Thymus (tissue), 11 donors: ENCODE measurements at regions not wholly inside any gene's neighbourhood (a gene's known extent, or its start where the extent isn't known, plus 50 kb on each side); places are given as distances from the start of the nearest gene placed in this dataset.
A peak's percentile ranks its signal among the peaks of the same experiment; 100 is the strongest.

ENCODE experiments used
- DNase-seq, 9 donors: peaks; one replicate each; pipeline ENCODE4 v3.0.0-alpha.2; 2013; ENCODE audit warnings: low spot score in 9 of 9, low read depth in 6 of 9, missing footprints in 1 of 9
- H3K27ac ChIP-seq, 2 donors: one replicate each; pipeline ENCODE4 v1.5.1; 2013; ENCODE audit warnings: control low read depth in 1 of 2, low read depth in 1 of 2, low read length in 1 of 2, mild to moderate bottlenecking in 1 of 2, moderate library complexity in 1 of 2
- H3K27me3 ChIP-seq, 2 donors: one replicate each; pipeline ENCODE4 v1.5.1; 2013; ENCODE audit warnings: low read length in 1 of 2; ENCODE audit not compliant: control insufficient read depth in 2 of 2, insufficient read depth in 1 of 2
- H3K36me3 ChIP-seq, 2 donors: one replicate each; pipeline ENCODE4 v1.5.1; 2013; ENCODE audit warnings: low read length in 1 of 2, mild to moderate bottlenecking in 1 of 2, moderate library complexity in 1 of 2; ENCODE audit not compliant: control insufficient read depth in 2 of 2, insufficient read depth in 2 of 2
- H3K4me1 ChIP-seq, 2 donors: one replicate each; pipeline ENCODE4 v1.5.1; 2013; ENCODE audit warnings: low read length in 2 of 2; ENCODE audit not compliant: control insufficient read depth in 2 of 2, insufficient read depth in 2 of 2
- H3K4me3 ChIP-seq, 2 donors: one replicate each; pipeline ENCODE4 v1.5.1; 2013; ENCODE audit warnings: low read length in 2 of 2, control low read depth in 1 of 2, mild to moderate bottlenecking in 1 of 2
- H3K9me3 ChIP-seq, 2 donors: one replicate each; pipeline ENCODE4 v1.5.1; 2013; ENCODE audit warnings: low read length in 1 of 2, mild to moderate bottlenecking in 1 of 2; ENCODE audit not compliant: control insufficient read depth in 2 of 2, insufficient read depth in 1 of 2
- WGBS: extraction: QIAGEN DNeasy Blood & Tissue Kit; methylation state at CpG from one replicate; pipeline ENCODE4 v1.1.7; 2013; 5-methylcytosine and 5-hydroxymethylcytosine counted together
- donor health status: healthy.

GRCh38 chr15:39502611-39503195 lies 78.2 kb upstream of the THBS1 start:
- 71% methylated on average over 4 of the region's 4 CpGs for WGBS
- no peak for DNase-seq
- Histone ChIP-seq H3K27me3 (no peaks in the 10 kb centered on the region), H3K4me3 (no peak overlapping the region), H3K9me3 (no peaks in the 10 kb centered on the region), H3K36me3 (no peaks in the 10 kb centered on the region), H3K4me1 (peaks cover 3 to 15% of the 10 kb centered on the region in 2 donors), H3K27ac (peak overlapping the region in 1 of 2 donors; percentile 67)

GRCh38 chr15:39503526-39503925 lies 77.4 kb upstream of the THBS1 start:
- H3K4me1 ChIP-seq: peaks cover 0 to 9% of the 10 kb centered on the region in 2 donors
- 97% methylated on average over 4 of the region's 4 CpGs for WGBS
- H3K36me3 ChIP-seq: no peaks in the 10 kb centered on the region
- no peaks in the 10 kb centered on the region for H3K9me3 ChIP-seq
- no peak overlapping the region for H3K4me3 ChIP-seq
- H3K27me3 ChIP-seq: no peaks in the 10 kb centered on the region
- peak overlapping the region in 1 of 2 donors; percentile 67 for H3K27ac ChIP-seq
- no peak for DNase-seq

GRCh38 chr15:39504808-39505207 lies 76.1 kb upstream of the THBS1 start:
- DNase-seq: no peak
- H3K4me3 ChIP-seq: no peak overlapping the region
- H3K4me1 ChIP-seq: peaks cover 0 to 8% of the 10 kb centered on the region in 2 donors
- WGBS: 97% methylated on average over 1 of the region's 1 CpG
- no peaks in the 10 kb centered on the region for H3K27me3 ChIP-seq
- no peak overlapping the region for H3K27ac ChIP-seq
- H3K36me3 ChIP-seq: no peaks in the 10 kb centered on the region
- H3K9me3 ChIP-seq: no peaks in the 10 kb centered on the region

DNA sequence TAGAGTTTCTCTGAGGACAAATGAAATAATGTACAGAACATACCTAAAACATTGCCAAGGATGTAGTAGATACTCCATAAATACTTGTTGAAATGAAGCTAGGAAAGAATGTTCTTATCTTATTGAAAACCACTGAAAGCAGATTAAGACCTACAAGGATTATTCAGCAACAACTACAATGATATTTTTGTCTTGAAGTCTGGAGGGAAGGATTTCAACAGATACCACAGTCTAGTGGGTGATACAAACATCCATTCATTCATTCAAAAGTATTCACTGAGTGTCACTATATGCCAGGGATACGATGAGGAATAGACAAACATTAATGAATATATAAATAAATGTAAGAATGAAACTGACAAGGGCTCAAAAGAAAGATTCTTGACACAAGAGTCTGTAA lies 74.7 kb upstream of the THBS1 start:
- 96% methylated on average over 1 of the region's 1 CpG for WGBS

DNA sequence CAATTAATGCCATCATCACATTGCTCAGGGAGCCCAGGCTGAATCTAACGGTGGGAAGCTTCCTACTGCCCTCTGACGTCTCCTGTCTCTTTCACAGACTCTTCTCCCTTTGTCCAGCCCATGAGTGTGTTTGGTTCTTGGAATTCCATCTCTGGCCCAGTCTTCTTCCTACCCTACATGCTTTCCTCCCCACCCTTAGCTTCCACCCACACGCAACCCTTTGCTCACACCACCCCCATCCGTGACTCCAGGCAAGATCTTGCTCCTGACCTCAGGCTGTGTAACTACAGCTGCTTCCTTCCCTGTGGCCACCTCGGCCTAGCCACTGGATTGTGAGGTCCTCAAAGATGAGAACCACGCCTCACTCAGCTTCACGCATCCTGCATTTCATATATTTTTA lies 72.3 kb upstream of the THBS1 start:
- peaks cover 0 to 3% of the 10 kb centered on the region in 2 donors for H3K27me3 ChIP-seq
- no peaks in the 10 kb centered on the region for H3K9me3 ChIP-seq
- H3K4me3 ChIP-seq: no peak overlapping the region
- peaks cover 0 to 6% of the 10 kb centered on the region in 2 donors for H3K4me1 ChIP-seq
- H3K27ac ChIP-seq: no peak overlapping the region
- no peaks in the 10 kb centered on the region for H3K36me3 ChIP-seq
- 85% methylated on average over 7 of the region's 7 CpGs for WGBS
- DNase-seq: no peak

More for the DNA sequence above, 74.7 kb upstream of the THBS1 start:
- Histone ChIP-seq H3K9me3 (no peaks in the 10 kb centered on the region), H3K27ac (no peak overlapping the region), H3K27me3 (no peaks in the 10 kb centered on the region), H3K36me3 (no peaks in the 10 kb centered on the region), H3K4me3 (no peak overlapping the region), H3K4me1 (peaks cover 0 to 8% of the 10 kb centered on the region in 2 donors)
- no peak for DNase-seq

GRCh38 chr15:39510001-39510701 lies 70.7 kb upstream of the THBS1 start:
- H3K36me3 ChIP-seq: no peaks in the 10 kb centered on the region
- 95% methylated on average over 7 of the region's 7 CpGs for WGBS
- DNase-seq: no peak
- H3K9me3 ChIP-seq: no peaks in the 10 kb centered on the region
- peaks cover 0 to 3% of the 10 kb centered on the region in 2 donors for H3K27me3 ChIP-seq
- no peak overlapping the region for H3K4me3 ChIP-seq
- no peak overlapping the region for H3K27ac ChIP-seq
- peaks cover 0 to 6% of the 10 kb centered on the region in 2 donors for H3K4me1 ChIP-seq

- no peak for DNase-seq
- H3K27ac ChIP-seq: no peak overlapping the region
- H3K36me3 ChIP-seq: no peaks in the 10 kb centered on the region
- peaks cover 0 to 6% of the 10 kb centered on the region in 2 donors for H3K4me1 ChIP-seq
- no peak overlapping the region for H3K4me3 ChIP-seq
- H3K27me3 ChIP-seq: peaks cover 0 to 3% of the 10 kb centered on the region in 2 donors
- 94% methylated on average over 14 of the region's 14 CpGs for WGBS
- H3K9me3 ChIP-seq: no peaks in the 10 kb centered on the region
Observed at GRCh38 chr15:39511000-39511915, 69.6 kb upstream of the THBS1 start.

DNA sequence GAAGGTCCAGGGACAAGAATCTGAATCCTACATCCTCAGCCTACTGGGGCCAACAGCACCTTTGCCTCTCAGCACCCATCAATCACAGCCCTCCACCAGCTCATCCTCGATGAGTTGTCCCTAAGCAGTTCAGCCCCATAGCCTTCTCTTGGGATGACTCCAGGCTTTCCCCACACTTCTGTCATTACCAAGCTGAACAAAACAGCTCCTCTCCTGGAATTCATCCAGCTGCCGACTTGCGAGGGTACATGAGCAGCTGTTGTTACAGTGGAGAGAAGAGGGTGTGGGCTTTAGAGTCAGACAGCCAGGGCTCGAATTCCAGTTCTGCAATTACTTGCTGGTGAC lies 69.0 kb upstream of the THBS1 start:
- Histone ChIP-seq H3K36me3 (no peaks in the 10 kb centered on the region), H3K27me3 (peaks cover 0 to 3% of the 10 kb centered on the region in 2 donors), H3K4me3 (no peak overlapping the region), H3K27ac (no peak overlapping the region), H3K9me3 (no peaks in the 10 kb centered on the region), H3K4me1 (peaks cover 0 to 6% of the 10 kb centered on the region in 2 donors)
- 94% methylated on average over 4 of the region's 4 CpGs for WGBS
- no peak for DNase-seq

DNA sequence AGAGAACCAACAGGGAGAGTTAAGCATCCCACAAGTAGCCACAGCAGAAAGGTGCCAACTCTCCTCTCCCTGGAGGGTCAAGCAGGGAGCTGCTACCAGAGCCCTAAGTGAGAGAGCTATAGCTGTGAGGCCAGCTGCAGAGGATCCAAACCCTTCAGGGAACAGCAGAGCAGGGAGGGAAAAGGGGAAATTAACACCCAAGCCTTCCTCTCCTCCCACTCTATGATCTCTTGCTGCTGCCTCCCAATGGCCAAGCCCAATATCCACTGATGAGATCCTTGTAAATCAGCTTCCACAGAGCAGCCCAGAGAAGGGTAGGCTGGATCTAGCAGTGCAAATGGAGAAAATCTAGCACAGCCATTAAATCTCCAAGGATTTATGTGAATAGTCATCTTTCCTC lies 68.2 kb upstream of the THBS1 start:
- Histone ChIP-seq H3K9me3 (no peaks in the 10 kb centered on the region), H3K4me1 (peaks cover 0 to 6% of the 10 kb centered on the region in 2 donors), H3K4me3 (no peak overlapping the region), H3K27me3 (peaks cover 0 to 3% of the 10 kb centered on the region in 2 donors), H3K27ac (no peak overlapping the region), H3K36me3 (no peaks in the 10 kb centered on the region)
- no peak for DNase-seq
